ENCODE measurements at regions not wholly inside any gene's neighbourhood (a gene's known extent, or its start where the extent isn't known, plus 50 kb on each side); places are given as distances from the start of the nearest gene placed in this dataset.

DNA sequence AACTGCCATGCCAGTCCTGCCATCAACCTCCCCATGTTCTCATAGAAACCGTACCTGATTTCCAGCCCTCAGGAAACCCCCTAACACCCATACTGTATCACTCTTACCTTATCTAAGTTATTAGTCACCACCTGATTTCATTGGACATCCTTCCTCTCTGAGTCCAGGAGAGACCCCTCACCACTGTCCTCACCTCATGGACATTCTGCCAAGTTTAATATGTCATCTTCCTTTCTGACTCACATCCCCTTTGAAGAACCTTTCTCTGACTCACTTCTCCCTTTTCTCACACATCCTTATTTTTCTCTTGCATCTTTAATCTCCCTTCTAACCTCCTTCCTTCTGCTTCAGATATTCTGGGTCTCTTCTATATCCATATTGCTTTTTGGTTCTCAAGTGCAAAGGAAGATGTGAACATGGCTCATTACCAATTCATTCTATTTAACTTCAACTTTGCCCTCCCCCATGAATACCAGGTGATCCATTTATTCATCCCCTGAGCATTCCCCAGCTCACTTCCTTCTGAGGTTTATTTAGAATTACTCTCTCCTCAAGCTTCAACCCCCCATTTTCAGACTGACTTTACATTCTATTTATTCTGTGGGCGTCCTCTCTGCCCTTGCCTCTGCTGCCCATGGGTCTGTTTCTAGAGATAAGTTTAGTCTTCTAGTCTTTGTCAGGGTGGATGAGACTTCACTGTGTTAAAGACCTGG, 206.8 kb upstream of the ESRRG start:
- Mint-ChIP-seq H3K27me3 (ENCODE audit: unreplicated experiment) (no peaks in the 10 kb centered on the region), H3K4me3 (ENCODE audit: unreplicated experiment) (no peak overlapping the region)

DNA sequence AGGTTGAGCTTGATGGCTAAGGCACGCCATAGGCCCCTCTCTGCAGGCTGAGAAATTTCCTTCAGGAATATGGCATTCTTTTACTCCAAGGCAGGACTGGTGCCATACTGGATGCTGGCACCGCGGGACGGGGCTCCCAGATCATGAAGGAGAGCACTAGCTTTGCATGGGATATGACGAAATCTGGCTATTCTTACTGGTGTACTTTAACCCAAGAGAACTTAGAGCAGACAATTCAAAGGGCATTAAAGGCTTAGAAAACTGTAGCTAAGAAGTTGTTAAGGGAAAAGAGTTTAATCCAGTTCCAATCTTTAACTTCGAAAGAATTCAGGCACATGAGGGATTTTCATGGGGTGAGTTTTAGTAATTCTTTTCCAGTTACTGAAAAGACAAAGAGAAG, 204.4 kb upstream of the ESRRG start:
- TF ChIP-seq, protein P1, sequence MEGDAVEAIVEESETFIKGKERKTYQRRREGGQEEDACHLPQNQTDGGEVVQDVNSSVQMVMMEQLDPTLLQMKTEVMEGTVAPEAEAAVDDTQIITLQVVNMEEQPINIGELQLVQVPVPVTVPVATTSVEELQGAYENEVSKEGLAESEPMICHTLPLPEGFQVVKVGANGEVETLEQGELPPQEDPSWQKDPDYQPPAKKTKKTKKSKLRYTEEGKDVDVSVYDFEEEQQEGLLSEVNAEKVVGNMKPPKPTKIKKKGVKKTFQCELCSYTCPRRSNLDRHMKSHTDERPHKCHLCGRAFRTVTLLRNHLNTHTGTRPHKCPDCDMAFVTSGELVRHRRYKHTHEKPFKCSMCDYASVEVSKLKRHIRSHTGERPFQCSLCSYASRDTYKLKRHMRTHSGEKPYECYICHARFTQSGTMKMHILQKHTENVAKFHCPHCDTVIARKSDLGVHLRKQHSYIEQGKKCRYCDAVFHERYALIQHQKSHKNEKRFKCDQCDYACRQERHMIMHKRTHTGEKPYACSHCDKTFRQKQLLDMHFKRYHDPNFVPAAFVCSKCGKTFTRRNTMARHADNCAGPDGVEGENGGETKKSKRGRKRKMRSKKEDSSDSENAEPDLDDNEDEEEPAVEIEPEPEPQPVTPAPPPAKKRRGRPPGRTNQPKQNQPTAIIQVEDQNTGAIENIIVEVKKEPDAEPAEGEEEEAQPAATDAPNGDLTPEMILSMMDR (IDR thresholded peaks at IDR 0.05; ENCODE audit: partially characterized antibody, unreplicated experiment), result no peak
- Mint-ChIP-seq H3K27me3 (ENCODE audit: unreplicated experiment) (no peaks in the 10 kb centered on the region), H3K27ac (ENCODE audit: unreplicated experiment) (no peak overlapping the region), H3K36me3 (ENCODE audit: unreplicated experiment) (no peaks in the 10 kb centered on the region), H3K4me3 (ENCODE audit: unreplicated experiment) (no peak overlapping the region), H3K9me3 (ENCODE audit: unreplicated experiment) (no peaks in the 10 kb centered on the region), H3K4me1 (ENCODE audit: low read depth, unreplicated experiment) (peaks cover 2% of the 10 kb centered on the region)
- DNase-seq, result no peak

More for the DNA sequence above, 206.8 kb upstream of the ESRRG start:
- H3K27ac Mint-ChIP-seq (ENCODE audit: unreplicated experiment), result no peak overlapping the region
- peaks cover 2% of the 10 kb centered on the region for H3K4me1 Mint-ChIP-seq (ENCODE audit: low read depth, unreplicated experiment)
- no peaks in the 10 kb centered on the region for H3K36me3 Mint-ChIP-seq (ENCODE audit: unreplicated experiment)
- TF ChIP-seq, protein P1 (IDR thresholded peaks at IDR 0.05; ENCODE audit: partially characterized antibody, unreplicated experiment), result no peak
- H3K9me3 Mint-ChIP-seq (ENCODE audit: unreplicated experiment), result no peaks in the 10 kb centered on the region
- no peak for DNase-seq

DNA sequence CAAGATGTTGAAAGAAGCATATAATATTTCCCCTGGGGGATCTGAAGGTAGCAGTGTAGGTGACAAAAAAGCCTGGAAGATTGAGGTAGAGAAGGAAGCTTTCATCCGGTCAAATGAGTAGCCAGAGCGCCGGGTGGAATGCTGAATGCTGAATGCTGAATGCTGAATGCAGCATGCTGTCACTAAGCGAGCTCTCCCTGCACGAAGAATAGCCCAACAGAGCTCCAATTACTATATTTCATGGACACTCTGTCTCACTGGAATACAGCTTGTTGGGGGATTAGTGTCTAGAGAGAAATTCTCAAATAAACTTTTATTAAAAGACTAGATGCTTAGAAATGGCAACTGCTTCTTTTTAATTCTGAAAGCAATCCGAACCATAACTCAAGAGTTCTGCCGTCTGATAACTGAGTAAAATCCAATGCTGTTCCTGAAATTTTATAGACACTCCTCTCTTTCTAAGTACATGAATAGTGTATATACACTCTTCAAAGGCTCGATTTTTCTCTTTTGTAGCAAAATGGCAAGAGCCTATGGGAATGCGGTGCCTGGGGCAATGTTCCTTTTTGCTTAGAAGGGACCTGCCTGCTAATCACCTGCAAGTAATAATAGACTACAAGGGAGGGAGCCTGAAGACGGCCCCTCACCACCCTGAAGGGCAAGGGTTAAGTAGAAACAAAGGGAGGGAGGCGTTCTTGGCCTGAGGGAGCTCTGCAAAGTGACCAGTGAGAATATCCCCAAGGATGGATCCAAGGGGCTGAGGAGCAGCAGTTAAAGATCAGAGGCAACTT, 203.7 kb upstream of the ESRRG start:
- Mint-ChIP-seq H3K4me3 (ENCODE audit: unreplicated experiment) (no peak overlapping the region), H3K4me1 (ENCODE audit: low read depth, unreplicated experiment) (peaks cover 2% of the 10 kb centered on the region), H3K27ac (ENCODE audit: unreplicated experiment) (no peak overlapping the region), H3K36me3 (ENCODE audit: unreplicated experiment) (no peaks in the 10 kb centered on the region), H3K9me3 (ENCODE audit: unreplicated experiment) (no peaks in the 10 kb centered on the region), H3K27me3 (ENCODE audit: unreplicated experiment) (no peaks in the 10 kb centered on the region)
- TF ChIP-seq, protein P1 (IDR thresholded peaks at IDR 0.05; ENCODE audit: partially characterized antibody, unreplicated experiment), result no peak
- DNase-seq, result no peak

DNA sequence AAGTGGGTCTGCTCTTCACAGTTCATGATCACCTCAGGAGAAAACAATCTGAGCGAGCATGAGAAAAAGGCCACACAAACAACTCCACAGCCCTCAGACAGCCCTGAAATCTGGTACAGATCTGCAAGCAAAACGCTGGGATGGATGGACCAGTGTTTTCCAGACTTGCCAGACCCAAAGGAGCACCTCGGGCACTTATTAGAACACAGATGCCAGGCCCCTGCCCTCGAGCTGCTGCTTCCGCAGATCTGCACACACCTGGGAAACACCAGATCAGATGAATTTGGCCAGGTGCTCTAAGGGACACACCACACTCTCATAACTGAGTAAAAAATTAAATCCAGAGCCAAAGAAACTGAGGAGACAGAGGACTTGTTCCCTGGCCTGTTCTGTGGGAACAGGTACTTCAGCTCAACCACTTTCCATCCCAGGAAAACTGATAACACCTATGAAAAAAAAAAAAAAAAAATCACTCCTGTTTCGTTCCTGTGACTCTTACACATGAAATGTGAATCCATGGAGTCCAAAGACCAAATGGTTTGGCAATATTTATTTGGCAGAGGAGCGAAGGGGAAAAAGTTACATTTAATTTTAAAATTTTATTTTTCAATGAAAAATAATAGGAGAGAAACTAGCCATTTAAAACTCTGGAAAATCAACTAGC, 202.9 kb upstream of the ESRRG start:
- H3K27me3 Mint-ChIP-seq (ENCODE audit: unreplicated experiment), result no peaks in the 10 kb centered on the region
- no peak for DNase-seq
- H3K9me3 Mint-ChIP-seq (ENCODE audit: unreplicated experiment), result peaks cover 2% of the 10 kb centered on the region
- H3K36me3 Mint-ChIP-seq (ENCODE audit: unreplicated experiment), result no peaks in the 10 kb centered on the region
- no peak overlapping the region for H3K27ac Mint-ChIP-seq (ENCODE audit: unreplicated experiment)
- H3K4me3 Mint-ChIP-seq (ENCODE audit: unreplicated experiment), result no peak overlapping the region
- TF ChIP-seq, protein P1 (IDR thresholded peaks at IDR 0.05; ENCODE audit: partially characterized antibody, unreplicated experiment), result no peak
- H3K4me1 Mint-ChIP-seq (ENCODE audit: low read depth, unreplicated experiment), result peaks cover 2% of the 10 kb centered on the region

Measured in glutamatergic neuron (in vitro differentiated cells).